Colonic mucosa (tissue), 4 donors: ENCODE measurements at regions not wholly inside any gene's neighbourhood (a gene's known extent, or its start where the extent isn't known, plus 50 kb on each side); places are given as distances from the start of the nearest gene placed in this dataset.

Experiments
- DNase-seq: peaks from one replicate; pipeline ENCODE4 v3.0.0-alpha.2; 2020
- H3K27ac ChIP-seq: fragments of 200-600 bp; one replicate; pipeline ENCODE4 v1.8.0; 2021
- H3K27me3 ChIP-seq: fragments of 200-600 bp; one replicate; pipeline ENCODE4 v1.8.0; 2021
- H3K36me3 ChIP-seq: fragments of 200-600 bp; one replicate; pipeline ENCODE4 v1.8.0; 2021
- H3K4me1 ChIP-seq: fragments of 200-600 bp; one replicate; pipeline ENCODE4 v1.8.0; 2021; ENCODE audit warnings: mild to moderate bottlenecking
- H3K4me3 ChIP-seq: fragments of 200-600 bp; one replicate; pipeline ENCODE4 v1.8.0; 2021
- H3K9ac ChIP-seq, 2 donors: one replicate each; pipeline ENCODE4 v1.7.0; 2013; ENCODE audit warnings: control low read depth in 2 of 2, low read depth in 2 of 2, low read length in 2 of 2
- H3K9me3 ChIP-seq: fragments of 200-600 bp; one replicate; pipeline ENCODE4 v1.8.0; 2021
- intact Hi-C: fragments of 100-400 bp; cut with DNase I; formaldehyde crosslinking; loops from one replicate; pipeline ENCODE4 v1.14.1; 2022
- TF ChIP-seq, protein P1 (sequence below): fragments of 200-600 bp; IDR thresholded peaks from one replicate; pipeline ENCODE4 v1.8.0; 2022; ENCODE audit warnings: antibody characterized with exemption, mild to moderate bottlenecking
- donor health status: healthy.
- donor health status: DM: no; HTN: no; CAD: no.
- donor health status: DM: no; HTN: no; CAD: no.

DNA sequence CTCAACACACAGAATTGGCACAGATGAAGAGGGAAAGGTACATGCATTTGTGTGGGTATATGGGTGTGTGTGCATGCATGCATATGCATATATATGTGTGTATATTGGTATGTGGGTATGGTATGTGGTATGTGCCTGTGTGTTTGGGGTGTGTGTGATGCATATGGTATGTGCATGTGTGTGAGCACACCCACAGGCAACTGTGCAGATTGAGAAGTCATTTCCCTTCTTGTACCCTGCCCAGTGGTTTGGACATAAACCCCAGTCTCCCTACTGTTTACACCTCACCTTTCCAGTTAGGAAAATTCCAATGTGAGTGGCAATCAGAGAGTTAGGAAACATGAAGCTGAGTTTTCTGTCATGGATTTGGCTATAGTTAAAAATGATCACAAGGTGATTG lies 178.0 kb downstream of the NXNL2 start:
- Histone ChIP-seq H3K27ac (no peak overlapping the region), H3K9me3 (no peaks in the 10 kb centered on the region), H3K9ac (no peak overlapping the region), H3K36me3 (no peaks in the 10 kb centered on the region), H3K4me1 (no peaks in the 10 kb centered on the region), H3K4me3 (no peak overlapping the region), H3K27me3 (no peaks in the 10 kb centered on the region)
- TF ChIP-seq, protein P1, sequence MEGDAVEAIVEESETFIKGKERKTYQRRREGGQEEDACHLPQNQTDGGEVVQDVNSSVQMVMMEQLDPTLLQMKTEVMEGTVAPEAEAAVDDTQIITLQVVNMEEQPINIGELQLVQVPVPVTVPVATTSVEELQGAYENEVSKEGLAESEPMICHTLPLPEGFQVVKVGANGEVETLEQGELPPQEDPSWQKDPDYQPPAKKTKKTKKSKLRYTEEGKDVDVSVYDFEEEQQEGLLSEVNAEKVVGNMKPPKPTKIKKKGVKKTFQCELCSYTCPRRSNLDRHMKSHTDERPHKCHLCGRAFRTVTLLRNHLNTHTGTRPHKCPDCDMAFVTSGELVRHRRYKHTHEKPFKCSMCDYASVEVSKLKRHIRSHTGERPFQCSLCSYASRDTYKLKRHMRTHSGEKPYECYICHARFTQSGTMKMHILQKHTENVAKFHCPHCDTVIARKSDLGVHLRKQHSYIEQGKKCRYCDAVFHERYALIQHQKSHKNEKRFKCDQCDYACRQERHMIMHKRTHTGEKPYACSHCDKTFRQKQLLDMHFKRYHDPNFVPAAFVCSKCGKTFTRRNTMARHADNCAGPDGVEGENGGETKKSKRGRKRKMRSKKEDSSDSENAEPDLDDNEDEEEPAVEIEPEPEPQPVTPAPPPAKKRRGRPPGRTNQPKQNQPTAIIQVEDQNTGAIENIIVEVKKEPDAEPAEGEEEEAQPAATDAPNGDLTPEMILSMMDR = no peak
- intact Hi-C loops = no loop called here
- no peak for DNase-seq

DNA sequence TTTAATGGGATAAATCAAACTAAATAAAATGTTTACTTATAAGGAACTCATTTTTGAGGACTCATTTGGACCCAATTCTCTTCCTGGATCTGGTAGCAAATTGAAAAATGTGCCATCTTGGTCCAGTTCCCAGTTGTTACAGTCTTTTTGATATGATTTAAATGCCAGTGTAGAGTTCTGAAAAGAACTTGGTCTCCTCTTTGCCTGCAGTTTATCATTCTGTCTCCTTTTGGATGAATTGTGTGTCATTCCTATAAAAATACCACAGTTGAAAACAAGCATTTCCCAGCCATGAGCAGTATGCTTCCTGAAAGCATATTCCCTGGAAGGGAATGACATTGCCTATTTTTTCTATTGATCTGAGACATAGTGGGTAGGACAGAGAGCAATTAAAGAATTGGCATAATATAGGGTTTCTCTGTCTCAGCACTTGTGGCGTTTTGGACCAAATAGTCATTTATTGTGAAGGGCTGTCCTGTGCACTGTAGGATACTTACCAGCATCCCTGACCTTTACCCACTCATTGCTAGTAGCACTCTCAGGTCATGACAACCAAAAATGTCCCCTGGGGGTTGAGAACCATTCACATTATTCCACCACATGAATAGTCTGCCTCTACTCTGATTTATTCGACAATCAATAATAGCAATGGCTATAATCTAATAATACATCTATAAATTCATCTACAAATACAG lies 181.8 kb downstream of the NXNL2 start:
- Histone ChIP-seq H3K9ac (no peak overlapping the region), H3K27ac (no peak overlapping the region), H3K36me3 (no peaks in the 10 kb centered on the region), H3K4me1 (no peaks in the 10 kb centered on the region), H3K9me3 (no peaks in the 10 kb centered on the region), H3K27me3 (no peaks in the 10 kb centered on the region), H3K4me3 (no peak overlapping the region)
- DNase-seq = no peak
- intact Hi-C loops = no loop called here
- TF ChIP-seq, protein P1 = no peak

DNA sequence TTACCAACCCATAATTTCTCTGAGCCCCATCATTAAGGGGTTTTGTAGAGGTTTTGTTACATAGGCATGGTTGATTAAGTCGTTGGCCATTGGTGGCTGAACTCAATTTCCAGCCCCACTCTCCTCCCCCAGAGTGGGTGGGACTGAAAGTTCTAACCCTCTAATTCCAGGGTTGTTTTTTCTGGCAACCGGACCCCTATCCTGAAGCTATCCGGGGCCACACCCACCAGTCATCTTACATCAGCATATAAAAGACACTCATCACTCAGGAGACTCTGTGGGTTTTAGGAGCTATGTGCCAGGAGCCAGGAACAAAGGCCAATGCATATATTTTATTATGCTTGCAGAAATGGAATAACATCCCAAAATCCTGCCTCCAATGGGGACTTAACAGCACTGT lies 186.0 kb downstream of the NXNL2 start:
- H3K27me3 ChIP-seq = no peaks in the 10 kb centered on the region
- no peak for DNase-seq
- H3K27ac ChIP-seq = no peak overlapping the region
- no peaks in the 10 kb centered on the region for H3K4me1 ChIP-seq
- no peak overlapping the region for H3K9ac ChIP-seq
- H3K4me3 ChIP-seq = no peak overlapping the region
- no peaks in the 10 kb centered on the region for H3K36me3 ChIP-seq
- no peaks in the 10 kb centered on the region for H3K9me3 ChIP-seq
- TF ChIP-seq, protein P1 = no peak
- intact Hi-C loops = no loop called here

DNA sequence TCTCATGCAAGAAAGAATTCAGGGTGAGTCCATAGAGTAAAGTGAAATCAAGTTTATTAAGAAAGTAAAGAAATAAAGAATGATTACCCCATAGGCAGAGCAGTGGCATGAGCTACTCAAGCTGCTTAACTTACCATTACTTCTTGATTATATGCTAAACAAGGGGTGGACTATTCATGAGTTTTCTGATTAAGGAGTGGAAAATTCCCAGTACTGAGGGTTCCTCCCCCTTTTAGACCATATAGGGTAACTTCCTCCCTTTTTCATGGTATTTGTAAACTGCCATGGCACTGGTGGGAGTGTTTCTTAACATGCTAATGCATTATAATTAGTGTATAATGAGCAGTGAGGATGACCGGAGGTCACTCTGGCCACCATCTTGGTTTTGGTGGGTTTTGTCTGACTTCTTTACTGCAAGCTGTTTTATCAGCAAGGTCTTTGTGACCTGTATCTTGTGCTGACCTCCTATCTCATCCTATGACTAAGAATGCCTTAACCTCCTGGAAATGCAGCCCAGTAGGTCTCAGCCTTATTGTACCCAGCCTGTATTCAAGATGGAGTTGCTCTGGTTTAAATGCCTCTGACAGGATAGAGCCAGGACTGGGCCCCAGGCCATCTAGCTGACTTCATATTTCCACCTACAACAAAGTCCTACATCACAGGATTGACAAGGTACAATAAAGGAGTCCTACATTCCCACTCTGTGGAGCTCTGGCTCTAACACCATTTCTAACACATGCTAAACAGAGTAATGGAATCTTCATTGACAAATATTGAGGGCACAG lies 186.7 kb downstream of the NXNL2 start:
- DNase-seq = no peak
- no peak overlapping the region for H3K4me3 ChIP-seq
- intact Hi-C loops = no loop called here
- H3K36me3 ChIP-seq = no peaks in the 10 kb centered on the region
- H3K27ac ChIP-seq = no peak overlapping the region
- H3K27me3 ChIP-seq = no peaks in the 10 kb centered on the region
- no peak overlapping the region for H3K9ac ChIP-seq
- TF ChIP-seq, protein P1 = no peak
- H3K9me3 ChIP-seq = no peaks in the 10 kb centered on the region
- H3K4me1 ChIP-seq = no peaks in the 10 kb centered on the region

DNA sequence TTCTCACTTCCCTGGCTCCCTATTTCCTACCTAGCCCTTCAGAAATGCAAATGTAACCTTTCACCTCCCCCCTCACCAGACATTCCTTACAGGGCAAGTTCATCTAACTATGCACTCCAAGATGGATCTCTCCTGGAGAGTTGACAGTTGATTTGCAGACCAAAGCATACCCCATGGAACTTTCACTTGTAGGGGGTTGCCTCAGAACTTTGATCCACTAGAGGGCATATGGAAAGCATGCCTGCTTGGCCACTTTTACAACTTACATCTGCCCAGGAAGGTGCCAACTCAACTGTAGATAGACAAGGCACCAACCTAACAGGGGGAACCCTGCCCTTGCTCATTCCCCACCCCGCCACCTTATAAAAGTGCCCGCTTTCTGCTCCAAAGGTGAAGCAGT lies 187.8 kb downstream of the NXNL2 start:
- DNase-seq = no peak

More for the DNA sequence above, 187.8 kb downstream of the NXNL2 start:
- H3K36me3 ChIP-seq = no peaks in the 10 kb centered on the region
- TF ChIP-seq, protein P1 = no peak
- H3K4me3 ChIP-seq = no peak overlapping the region
- no peaks in the 10 kb centered on the region for H3K4me1 ChIP-seq
- no peak overlapping the region for H3K27ac ChIP-seq
- H3K9me3 ChIP-seq = no peaks in the 10 kb centered on the region
- no peaks in the 10 kb centered on the region for H3K27me3 ChIP-seq
- no peak overlapping the region for H3K9ac ChIP-seq
- intact Hi-C loops = no loop called here
